Neuronal stem cell (in vitro differentiated cells): ENCODE measurements at regions not wholly inside any gene's neighbourhood (a gene's known extent, or its start where the extent isn't known, plus 50 kb on each side); places are given as distances from the start of the nearest gene placed in this dataset.

Experiments used
- DNase-seq: peaks from one replicate; pipeline ENCODE4 v3.0.0-alpha.2; 2013; ENCODE audit warnings: low spot score
- H2AFZ ChIP-seq: one replicate; pipeline ENCODE4 v1.6.1; 2013; ENCODE audit warnings: mild to moderate bottlenecking, low read length, inconsistent platforms
- H2AK5ac ChIP-seq: 2 replicates; pipeline ENCODE4 v1.6.1; 2013; ENCODE audit warnings: low read depth, mild to moderate bottlenecking, inconsistent platforms, low read length, moderate library complexity, mixed read lengths
- H2BK120ac ChIP-seq: 2 replicates; pipeline ENCODE4 v1.6.1; 2013; ENCODE audit warnings: low read depth, mild to moderate bottlenecking, inconsistent platforms, low read length, moderate library complexity, mixed read lengths
- H2BK12ac ChIP-seq: one replicate; pipeline ENCODE4 v1.6.1; 2013; ENCODE audit warnings: low read length, inconsistent platforms
- H2BK15ac ChIP-seq: 2 replicates; pipeline ENCODE4 v1.6.1; 2013; ENCODE audit warnings: mild to moderate bottlenecking, low read length, inconsistent platforms, mixed read lengths
- H2BK5ac ChIP-seq: one replicate; pipeline ENCODE4 v1.6.1; 2013; ENCODE audit warnings: inconsistent platforms, mild to moderate bottlenecking, low read length, moderate library complexity
- H3K14ac ChIP-seq: one replicate; pipeline ENCODE4 v1.6.1; 2013; ENCODE audit warnings: low read length, inconsistent platforms
- H3K18ac ChIP-seq: 2 replicates; pipeline ENCODE4 v1.6.1; 2013; ENCODE audit warnings: low read length, inconsistent platforms
- H3K23ac ChIP-seq: 2 replicates; pipeline ENCODE4 v1.6.1; 2013; ENCODE audit warnings: low read depth, mild to moderate bottlenecking, mixed read lengths, low read length, inconsistent platforms; ENCODE audit not compliant: poor library complexity
- H3K27ac ChIP-seq: replicated peaks from 3 replicates; pipeline ENCODE4 v1.5.1; 2013; ENCODE audit warnings: low read length, inconsistent platforms
- H3K27me3 ChIP-seq, 3 experiments: 2 replicates each; pipeline ENCODE4 v1.6.1; 2013; ENCODE audit warnings: low read length in 3 of 3, mild to moderate bottlenecking in 2 of 3, inconsistent platforms in 1 of 3, low read depth in 1 of 3, mixed read lengths in 1 of 3, moderate library complexity in 1 of 3; ENCODE audit not compliant: control insufficient read depth in 3 of 3, insufficient read depth in 3 of 3
- H3K36me3 ChIP-seq, 2 donors: replicated peaks in 1 of 2; 2 replicates each; pipeline ENCODE4 v1.6.1; 2013; ENCODE audit warnings: low read length in 2 of 2; ENCODE audit not compliant: control insufficient read depth in 2 of 2, insufficient read depth in 2 of 2
- H3K4ac ChIP-seq: 2 replicates; pipeline ENCODE4 v1.6.1; 2013; ENCODE audit warnings: inconsistent platforms, mild to moderate bottlenecking, low read length, moderate library complexity
- H3K4me1 ChIP-seq, 2 donors: 1 replicate in 1 of 2; 2 replicates in 1 of 2; pipeline ENCODE4 v1.6.1; 2013; ENCODE audit warnings: low read length in 2 of 2, low read depth in 1 of 2; ENCODE audit not compliant: control insufficient read depth in 2 of 2, insufficient read depth in 1 of 2
- H3K4me2 ChIP-seq: one replicate; pipeline ENCODE4 v1.6.1; 2013; ENCODE audit warnings: mild to moderate bottlenecking, low read length, inconsistent platforms; ENCODE audit not compliant: insufficient read depth, poor library complexity, severe bottlenecking
- H3K4me3 ChIP-seq, 2 donors: 2 replicates each; pipeline ENCODE4 v1.5.1; 2013; ENCODE audit warnings: low read length in 2 of 2, mild to moderate bottlenecking in 2 of 2, inconsistent platforms in 1 of 2, moderate library complexity in 1 of 2
- H3K79me1 ChIP-seq: one replicate; pipeline ENCODE4 v1.6.1; 2013; ENCODE audit warnings: low read depth, mild to moderate bottlenecking, inconsistent platforms, low read length, moderate library complexity
- H3K9ac ChIP-seq: one replicate; pipeline ENCODE4 v1.6.1; 2013; ENCODE audit warnings: mild to moderate bottlenecking, low read depth, low read length, inconsistent platforms; ENCODE audit not compliant: poor library complexity
- H3K9me3 ChIP-seq, 2 donors: replicated peaks in 1 of 2; 2 replicates each; pipeline versions ENCODE3 to v1.6.1; 2013; ENCODE audit warnings: low read length in 2 of 2, mild to moderate bottlenecking in 2 of 2, inconsistent platforms in 1 of 2, low read depth in 1 of 2, mixed read lengths in 1 of 2, moderate library complexity in 1 of 2; ENCODE audit not compliant: control insufficient read depth in 2 of 2, insufficient read depth in 1 of 2
- H4K8ac ChIP-seq: one replicate; pipeline ENCODE4 v1.6.1; 2013; ENCODE audit warnings: low read depth, mild to moderate bottlenecking, inconsistent platforms, low read length, moderate library complexity
- H4K91ac ChIP-seq: one replicate; pipeline ENCODE4 v1.6.1; 2013; ENCODE audit warnings: low read length, low read depth, mild to moderate bottlenecking, inconsistent platforms; ENCODE audit not compliant: poor library complexity
- WGBS, 2 donors: extraction: QIAGEN DNeasy Blood & Tissue Kit; methylation state at CpG; one replicate each; pipeline ENCODE4 v1.1.7; 2013; ENCODE audit warnings: missing lambda C conversion rate in 2 of 2, mixed read lengths in 1 of 2; ENCODE audit not compliant: insufficient read length in 2 of 2, insufficient replicate concordance in 1 of 2; ENCODE audit errors: extremely low coverage in 2 of 2; 5-methylcytosine and 5-hydroxymethylcytosine counted together

GRCh38 chr4:187575706-187576105 lies 419.9 kb upstream of the ZFP42 start:
- Histone ChIP-seq H3K14ac (no peak overlapping the region), H2BK5ac (no peak overlapping the region), H3K79me1 (no peaks in the 10 kb centered on the region), H3K36me3 (no peaks in the 10 kb centered on the region), H3K4ac (no peak overlapping the region), H3K4me1 (no peaks in the 10 kb centered on the region), H3K9me3 (no peaks in the 10 kb centered on the region), H4K91ac (no peak overlapping the region), H2BK12ac (no peak overlapping the region), H3K4me2 (no peak overlapping the region), H3K27ac (no peak overlapping the region), H4K8ac (no peak overlapping the region), H3K23ac (no peak overlapping the region), H3K9ac (no peak overlapping the region), H2BK15ac (no peak overlapping the region), H2BK120ac (no peak overlapping the region), H2AK5ac (no peak overlapping the region), H2AFZ (no peak overlapping the region), H3K4me3 (no peak overlapping the region), H3K18ac (no peak overlapping the region), H3K27me3 (no peaks in the 10 kb centered on the region)
- DNase-seq, result no peak
- no CpG with 5 or more reads among the region's 2 CpGs for WGBS, 2 donors

DNA sequence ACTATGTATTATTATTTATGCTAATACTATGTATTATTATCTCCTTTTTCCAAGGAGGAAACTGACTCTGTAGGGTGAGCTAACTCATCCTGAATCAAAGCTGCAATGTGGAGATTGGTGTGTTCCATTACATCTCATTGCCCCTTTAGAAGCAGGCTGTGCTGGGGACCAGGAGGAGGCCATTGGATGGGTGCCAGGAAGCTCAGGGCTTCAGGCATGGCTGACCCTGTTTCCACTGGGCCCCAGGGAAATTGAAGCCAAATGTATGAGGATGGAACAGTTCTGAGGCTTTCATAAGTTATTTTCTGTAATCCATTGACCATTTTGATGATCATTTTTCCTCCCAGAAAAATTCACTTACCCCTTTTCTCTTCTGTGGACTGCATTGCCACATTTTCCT lies 418.8 kb upstream of the ZFP42 start:
- H3K79me1 ChIP-seq, result no peaks in the 10 kb centered on the region
- no peak overlapping the region for H2AFZ ChIP-seq
- no peak overlapping the region for H2BK12ac ChIP-seq
- H3K4me2 ChIP-seq, result no peak overlapping the region
- no peak overlapping the region for H2BK120ac ChIP-seq
- no peak overlapping the region for H3K18ac ChIP-seq
- no peak for DNase-seq
- H3K27me3 ChIP-seq, result no peaks in the 10 kb centered on the region
- no peaks in the 10 kb centered on the region for H3K9me3 ChIP-seq
- no peak overlapping the region for H2AK5ac ChIP-seq
- no peaks in the 10 kb centered on the region for H3K36me3 ChIP-seq
- H3K4ac ChIP-seq, result no peak overlapping the region
- no peak overlapping the region for H3K27ac ChIP-seq
- H3K14ac ChIP-seq, result no peak overlapping the region
- H3K4me3 ChIP-seq, result no peak overlapping the region
- no peak overlapping the region for H2BK15ac ChIP-seq
- no peaks in the 10 kb centered on the region for H3K4me1 ChIP-seq
- H3K9ac ChIP-seq, result no peak overlapping the region
- no peak overlapping the region for H3K23ac ChIP-seq
- H4K8ac ChIP-seq, result no peak overlapping the region
- no peak overlapping the region for H4K91ac ChIP-seq
- H2BK5ac ChIP-seq, result no peak overlapping the region

GRCh38 chr4:187577941-187578480 lies 417.6 kb upstream of the ZFP42 start:
- Histone ChIP-seq H3K9ac (no peak overlapping the region), H3K4me2 (no peak overlapping the region), H3K9me3 (no peaks in the 10 kb centered on the region), H3K4ac (no peak overlapping the region), H3K18ac (no peak overlapping the region), H4K8ac (no peak overlapping the region), H3K27me3 (no peaks in the 10 kb centered on the region), H2AK5ac (no peak overlapping the region), H2BK5ac (no peak overlapping the region), H3K4me3 (no peak overlapping the region), H3K36me3 (no peaks in the 10 kb centered on the region), H2BK15ac (no peak overlapping the region), H3K27ac (no peak overlapping the region), H3K23ac (no peak overlapping the region), H2BK120ac (no peak overlapping the region), H3K79me1 (no peaks in the 10 kb centered on the region), H3K14ac (no peak overlapping the region), H2AFZ (no peak overlapping the region), H3K4me1 (no peaks in the 10 kb centered on the region), H2BK12ac (no peak overlapping the region), H4K91ac (no peak overlapping the region)
- WGBS, 2 donors, result no CpG with 5 or more reads among the region's 6 CpGs
- DNase-seq, result no peak

- Histone ChIP-seq H3K27me3 (no peaks in the 10 kb centered on the region), H3K9me3 (no peaks in the 10 kb centered on the region), H2BK120ac (no peak overlapping the region), H2BK12ac (no peak overlapping the region), H4K91ac (no peak overlapping the region), H3K36me3 (no peaks in the 10 kb centered on the region), H4K8ac (no peak overlapping the region), H2BK5ac (no peak overlapping the region), H3K18ac (peak overlapping the region; percentile 57), H3K14ac (no peak overlapping the region), H3K4me2 (no peak overlapping the region), H3K4ac (no peak overlapping the region), H3K4me1 (no peaks in the 10 kb centered on the region), H3K79me1 (no peaks in the 10 kb centered on the region), H2AFZ (no peak overlapping the region), H3K23ac (peak overlapping the region; percentile 65), H3K4me3 (no peak overlapping the region), H3K27ac (no peak overlapping the region), H2AK5ac (no peak overlapping the region), H2BK15ac (no peak overlapping the region), H3K9ac (no peak overlapping the region)
- WGBS, 2 donors, result no CpG with 5 or more reads among the region's 7 CpGs
- no peak for DNase-seq
Observed at GRCh38 chr4:187586892-187587291, 408.7 kb upstream of the ZFP42 start.
